Astrocyte (in vitro differentiated cells and primary cell): ENCODE measurements at regions not wholly inside any gene's neighbourhood (a gene's known extent, or its start where the extent isn't known, plus 50 kb on each side); places are given as distances from the start of the nearest gene placed in this dataset.

Experiments
- CTCF ChIP-seq: IDR thresholded peaks from 2 replicates; pipeline ENCODE4 v1.5.1; 2011; ENCODE audit warnings: low read depth, mild to moderate bottlenecking, inconsistent platforms, low read length, moderate library complexity; ENCODE audit not compliant: insufficient read depth
- EZH2 ChIP-seq: IDR thresholded peaks from 2 replicates; pipeline ENCODE4 v1.6.1; 2012; ENCODE audit warnings: mild to moderate bottlenecking, low read length, inconsistent platforms; ENCODE audit not compliant: insufficient read depth

GRCh38 chr12:63397807-63398206 lies 246.8 kb upstream of the AVPR1A start:
- TF ChIP-seq CTCF (no peak), EZH2 (no peak)
